ENCODE measurements at regions not wholly inside any gene's neighbourhood (a gene's known extent, or its start where the extent isn't known, plus 50 kb on each side); places are given as distances from the start of the nearest gene placed in this dataset.
"Not testable (repeated sequence)": the region's sequence is repeated elsewhere in the genome, so short reads cannot be mapped to it uniquely, and the experiment has no call there.

- not testable (repeated sequence) for DNase-seq
These were observed 137.2 kb upstream of the JCAD start for GRCh38 chr10:30196559-30196958.

GRCh38 chr10:30192846-30193608 is 133.6 kb upstream of the JCAD start:
- DNase-seq: no peak

GRCh38 chr10:30190577-30191552 is 131.5 kb upstream of the JCAD start:
- DNase-seq: no peak

GRCh38 chr10:30189238-30189580 is 129.8 kb upstream of the JCAD start:
- no peak for DNase-seq

GRCh38 chr10:30188556-30189237 is 129.3 kb upstream of the JCAD start:
- no peak for DNase-seq

GRCh38 chr10:30188101-30188500 is 128.7 kb upstream of the JCAD start:
- no peak for DNase-seq

- DNase-seq: no peak
These were observed 127.6 kb upstream of the JCAD start for GRCh38 chr10:30187010-30187409.

GRCh38 chr10:30186371-30186875 is 127.0 kb upstream of the JCAD start:
- DNase-seq: no peak

- no peak for DNase-seq
These were observed 126.5 kb upstream of the JCAD start for GRCh38 chr10:30185916-30186315.

GRCh38 chr10:30185341-30185740 is 126.0 kb upstream of the JCAD start:
- no peak for DNase-seq

- DNase-seq: no peak
These were observed 125.1 kb upstream of the JCAD start for GRCh38 chr10:30184397-30185033.

- DNase-seq: no peak
These were observed 123.6 kb upstream of the JCAD start for GRCh38 chr10:30183055-30183402.

GRCh38 chr10:30182191-30183054 is 123.0 kb upstream of the JCAD start:
- DNase-seq: no peak

- DNase-seq: no peak
These were observed 119.1 kb upstream of the JCAD start for GRCh38 chr10:30178356-30178964.

GRCh38 chr10:30176776-30177533 is 117.6 kb upstream of the JCAD start:
- DNase-seq: no peak

- DNase-seq: no peak
These were observed 116.8 kb upstream of the JCAD start for GRCh38 chr10:30176182-30176581.

GRCh38 chr10:30172673-30173072 is 113.3 kb upstream of the JCAD start:
- no peak for DNase-seq

GRCh38 chr10:30172091-30172490 is 112.7 kb upstream of the JCAD start:
- DNase-seq: no peak

GRCh38 chr10:30171601-30172000 is 112.2 kb upstream of the JCAD start:
- no peak for DNase-seq

- no peak for DNase-seq
These were observed 111.4 kb upstream of the JCAD start for GRCh38 chr10:30170814-30171213.

- no peak for DNase-seq
These were observed 110.8 kb upstream of the JCAD start for GRCh38 chr10:30170146-30170545.

Measured in SHP77 (cell line).